WTC11 (cell line): ENCODE measurements at regions not wholly inside any gene's neighbourhood (a gene's known extent, or its start where the extent isn't known, plus 50 kb on each side); places are given as distances from the start of the nearest gene placed in this dataset.
A peak's percentile ranks its signal among the peaks of the same experiment; 100 is the strongest.
"Not testable (repeated sequence)": the region's sequence is repeated elsewhere in the genome, so short reads cannot be mapped to it uniquely, and the experiment has no call there.

Experiments
- ATAC-seq: fragments of 200-7000 bp; cut with Tn5 transposase; 2 replicates; pipeline ENCODE4 v1.10.0; 2021; ENCODE audit warnings: mild to moderate bottlenecking, moderate library complexity
- CTCF ChIA-PET: fragments of 300-600 bp; sonication (Branson Sonifier 250); formaldehyde crosslinking; loops from one replicate; lab custom pipeline; 2021; ENCODE audit warnings: antibody characterized with exemption; lab: Charles Lee
- POLR2A ChIA-PET: fragments of 350-600 bp; sonication (Branson Sonifier 250); formaldehyde crosslinking; loops from one replicate; lab custom pipeline; 2021; ENCODE audit warnings: antibody characterized with exemption; lab: Charles Lee
- DNase-seq: peaks from one replicate; pipeline ENCODE4 v3.0.0; 2021; ENCODE audit warnings: low spot score
- H3K27ac Mint-ChIP-seq: 2 replicates; pipeline ENCODE4 v1.8.0; 2021; ENCODE audit warnings: mixed read lengths
- H3K27me3 Mint-ChIP-seq: 2 replicates; pipeline ENCODE4 v1.8.0; 2021; ENCODE audit warnings: low read depth, mild to moderate bottlenecking, moderate library complexity, mixed read lengths
- H3K36me3 Mint-ChIP-seq: 2 replicates; pipeline ENCODE4 v1.8.0; 2021; ENCODE audit warnings: mixed read lengths
- H3K4me1 Mint-ChIP-seq: 2 replicates; pipeline ENCODE4 v1.8.0; 2022; ENCODE audit warnings: mixed read lengths
- H3K4me3 Mint-ChIP-seq: 2 replicates; pipeline ENCODE4 v1.8.0; 2021; ENCODE audit warnings: mild to moderate bottlenecking, moderate library complexity, mixed read lengths
- H3K9me3 Mint-ChIP-seq: 2 replicates; pipeline ENCODE4 v1.8.0; 2021; ENCODE audit warnings: mixed read lengths
- ATF2 ChIP-seq: sonication (generic); formaldehyde crosslinking; IDR thresholded peaks from 2 replicates; pipeline ENCODE4 v1.8.1; 2022; ENCODE audit warnings: low read depth, missing genetic modification reagents, borderline replicate concordance
- MXD4 ChIP-seq: fragments of 250-450 bp; sonication (Bioruptor Pico); IDR thresholded peaks from 2 replicates; pipeline ENCODE4 v1.8.0; 2021; ENCODE audit warnings: mild to moderate bottlenecking, moderate library complexity, borderline replicate concordance
- MYBL2 ChIP-seq: sonication (generic); formaldehyde crosslinking; IDR thresholded peaks from 2 replicates; pipeline ENCODE4 v1.8.1; 2023; ENCODE audit warnings: mild to moderate bottlenecking, moderate library complexity, missing genetic modification reagents
- TCF7 ChIP-seq: sonication (generic); formaldehyde crosslinking; IDR thresholded peaks from 2 replicates; pipeline ENCODE4 v1.8.0; 2022; ENCODE audit warnings: mild to moderate bottlenecking, low read depth, missing genetic modification reagents, moderate library complexity
- ZNF219 ChIP-seq: sonication (generic); formaldehyde crosslinking; IDR thresholded peaks from 2 replicates; pipeline ENCODE4 v1.8.0; 2023; ENCODE audit warnings: missing genetic modification reagents, mild to moderate bottlenecking, borderline replicate concordance
- ZNF281 ChIP-seq: sonication (generic); formaldehyde crosslinking; IDR thresholded peaks from 2 replicates; pipeline ENCODE4 v1.8.0; 2023; ENCODE audit warnings: mild to moderate bottlenecking, missing genetic modification reagents
- ZNF425 ChIP-seq: fragments of 250-450 bp; sonication (Bioruptor Pico); conservative IDR thresholded peaks from 2 replicates; pipeline ENCODE4 v1.9.0; 2021; ENCODE audit warnings: mild to moderate bottlenecking
- ZSCAN18 ChIP-seq: fragments of 250-450 bp; sonication (Bioruptor Pico); IDR thresholded peaks from 2 replicates; pipeline ENCODE4 v2.1.2; 2022; ENCODE audit warnings: mild to moderate bottlenecking, moderate library complexity

- Mint-ChIP-seq H3K9me3 (peaks cover 10% of the 10 kb centered on the region), H3K27ac (peak overlapping the region; percentile 60; the same call in 1 of the 2 replicates), H3K4me3 (no peak overlapping the region), H3K4me1 (peaks cover 27% of the 10 kb centered on the region), H3K36me3 (peaks cover 8% of the 10 kb centered on the region), H3K27me3 (no peaks in the 10 kb centered on the region)
- TF ChIP-seq ZNF425 (no peak), TCF7 (no peak), MYBL2 (CRISPR knock-in tag) (no peak), MXD4 (no peak), ZNF219 (CRISPR knock-in tag) (no peak)
- CTCF ChIA-PET, result no interaction called here
- POLR2A ChIA-PET, result no interaction called here
- DNase-seq (no peak), ATAC-seq (no peak)
These were observed 1229.0 kb upstream of the NRXN1 start for GRCh38 chr2:52260904-52261303.

- H3K4me3 Mint-ChIP-seq, DNase-seq, CTCF ChIA-PET, ATAC-seq, POLR2A ChIA-PET, H3K27me3 Mint-ChIP-seq: not testable (repeated sequence)
- peaks cover 27% of the 10 kb centered on the region for H3K9me3 Mint-ChIP-seq
- peaks cover 24% of the 10 kb centered on the region for H3K36me3 Mint-ChIP-seq
- H3K4me1 Mint-ChIP-seq, result peaks cover 24% of the 10 kb centered on the region
- peak overlapping the region; percentile 78 for H3K27ac Mint-ChIP-seq
These were observed 1227.0 kb upstream of the NRXN1 start for GRCh38 chr2:52258967-52259366.

GRCh38 chr2:52258038-52258437, 1226.1 kb upstream of the NRXN1 start:
- POLR2A ChIA-PET, result no interaction called here

More at GRCh38 chr2:52258038-52258437, 1226.1 kb upstream of the NRXN1 start:
- Mint-ChIP-seq H3K4me1 (peaks cover 31% of the 10 kb centered on the region), H3K27me3 (no peaks in the 10 kb centered on the region), H3K9me3 (peaks cover 27% of the 10 kb centered on the region), H3K36me3 (peaks cover 24% of the 10 kb centered on the region), H3K4me3 (no peak overlapping the region), H3K27ac (no peak overlapping the region)
- CTCF ChIA-PET, result no interaction called here
- TF ChIP-seq ZNF281 (no peak), ATF2 (CRISPR knock-in tag) (no peak), ZSCAN18 (no peak)
- ATAC-seq (no peak), DNase-seq (no peak)
